Prostate gland (tissue), 2 donors: ENCODE measurements at regions not wholly inside any gene's neighbourhood (a gene's known extent, or its start where the extent isn't known, plus 50 kb on each side); places are given as distances from the start of the nearest gene placed in this dataset.

Source experiments
- DNase-seq: peaks from one replicate; pipeline ENCODE4 v3.0.0-alpha.2; 2019; ENCODE audit warnings: low spot score
- H3K27ac ChIP-seq, 2 donors: fragments of 200-600 bp; sonication (generic); 2 replicates each; pipeline ENCODE4 v1.5.1; 2017 to 2019
- H3K27me3 ChIP-seq: fragments of 200-600 bp; sonication (generic); replicated peaks from 2 replicates; pipeline ENCODE4 v1.5.1; 2019; ENCODE audit not compliant: insufficient read depth
- H3K36me3 ChIP-seq, 2 donors: fragments of 200-600 bp; sonication (generic); 1 replicate in 1 of 2; 2 replicates in 1 of 2; pipeline versions ENCODE4 v1.5.1 to v1.8.1; 2017 to 2019
- H3K4me1 ChIP-seq: fragments of 200-600 bp; sonication (generic); replicated peaks from 2 replicates; pipeline ENCODE4 v1.5.1; 2019
- H3K4me3 ChIP-seq, 2 donors: fragments of 200-600 bp; sonication (generic); 2 replicates each; pipeline ENCODE4 v1.5.1; 2017 to 2019
- H3K9me3 ChIP-seq: fragments of 200-600 bp; sonication (generic); 2 replicates; pipeline ENCODE4 v1.5.1; 2017
- CTCF ChIP-seq, 4 experiments: fragments of 200-600 bp in 2 of 4; fragments of 450-650 bp in 2 of 4; sonication (generic) in 2 of 4; IDR thresholded peaks; 1 replicate in 3 of 4; 2 replicates in 1 of 4; pipeline ENCODE4 v1.5.1; 2016 to 2019; ENCODE audit warnings: antibody characterized with exemption in 4 of 4, mild to moderate bottlenecking in 2 of 4, moderate library complexity in 2 of 4
- POLR2A ChIP-seq: fragments of 450-650 bp; IDR thresholded peaks from one replicate; pipeline ENCODE4 v1.6.1; 2016; ENCODE audit warnings: antibody characterized with exemption, mild to moderate bottlenecking
- POLR2AphosphoS5 ChIP-seq: sonication (generic); formaldehyde crosslinking; IDR thresholded peaks from one replicate; pipeline ENCODE4 v1.6.1; 2017; ENCODE audit warnings: antibody characterized with exemption
- WGBS: methylation state at CpG from one replicate; pipeline ENCODE4 v1.1.5; 2018; 5-methylcytosine and 5-hydroxymethylcytosine counted together
- intact Hi-C: fragments of 100-400 bp; cut with DNase I; formaldehyde crosslinking; loops from one replicate; pipeline ENCODE4 v1.14.2; 2022

GRCh38 chr4:180962268-180962667, 1280.9 kb upstream of the TENM3 start:
- Histone ChIP-seq H3K4me1 (no peaks in the 10 kb centered on the region), H3K27ac (no peak overlapping the region), H3K27me3 (no peaks in the 10 kb centered on the region), H3K36me3 (no peaks in the 10 kb centered on the region), H3K9me3 (no peaks in the 10 kb centered on the region), H3K4me3 (no peak overlapping the region)
- intact Hi-C loops = no loop called here
- 93% methylated on average over 3 of the region's 3 CpGs for WGBS
- no peak for TF ChIP-seq POLR2AphosphoS5
- TF ChIP-seq POLR2A = no peak
- TF ChIP-seq CTCF (IDR thresholded peaks at IDR 0.05) = no peak
- no peak for DNase-seq

- no peaks in the 10 kb centered on the region for H3K9me3 ChIP-seq
- intact Hi-C loops = no loop called here
- DNase-seq = no peak
- H3K4me1 ChIP-seq = no peaks in the 10 kb centered on the region
- H3K36me3 ChIP-seq = no peaks in the 10 kb centered on the region
- no peak overlapping the region for H3K4me3 ChIP-seq
- H3K27ac ChIP-seq = no peak overlapping the region
- TF ChIP-seq CTCF (IDR thresholded peaks at IDR 0.05) (no peak), POLR2AphosphoS5 (no peak), POLR2A (no peak)
- H3K27me3 ChIP-seq = no peaks in the 10 kb centered on the region
- WGBS = 90% methylated on average over 2 of the region's 2 CpGs
These were observed 1276.9 kb upstream of the TENM3 start for GRCh38 chr4:180966312-180966711.

GRCh38 chr4:180967936-180968335, 1275.3 kb upstream of the TENM3 start:
- DNase-seq = no peak
- Histone ChIP-seq H3K9me3 (no peaks in the 10 kb centered on the region), H3K27me3 (no peaks in the 10 kb centered on the region), H3K36me3 (no peaks in the 10 kb centered on the region), H3K27ac (no peak overlapping the region), H3K4me3 (no peak overlapping the region), H3K4me1 (no peaks in the 10 kb centered on the region)
- 88% methylated on average over 3 of the region's 3 CpGs for WGBS
- intact Hi-C loops = no loop called here
- TF ChIP-seq POLR2A (no peak), CTCF (IDR thresholded peaks at IDR 0.05) (no peak), POLR2AphosphoS5 (no peak)

- Histone ChIP-seq H3K36me3 (no peaks in the 10 kb centered on the region), H3K9me3 (no peaks in the 10 kb centered on the region), H3K27me3 (no peaks in the 10 kb centered on the region), H3K4me3 (no peak overlapping the region), H3K27ac (no peak overlapping the region), H3K4me1 (no peaks in the 10 kb centered on the region)
- WGBS = 61% methylated on average over 4 of the region's 4 CpGs
- DNase-seq = no peak
- TF ChIP-seq CTCF (IDR thresholded peaks at IDR 0.05) (no peak), POLR2A (no peak), POLR2AphosphoS5 (no peak)
- intact Hi-C loops = no loop called here
These were observed 1269.3 kb upstream of the TENM3 start for GRCh38 chr4:180973894-180974293.

GRCh38 chr4:180990931-180991330, 1252.3 kb upstream of the TENM3 start:
- Histone ChIP-seq H3K27me3 (no peaks in the 10 kb centered on the region), H3K27ac (no peak overlapping the region), H3K4me1 (no peaks in the 10 kb centered on the region), H3K9me3 (no peaks in the 10 kb centered on the region), H3K36me3 (no peaks in the 10 kb centered on the region), H3K4me3 (no peak overlapping the region)
- TF ChIP-seq POLR2AphosphoS5 (no peak), POLR2A (no peak), CTCF (IDR thresholded peaks at IDR 0.05) (no peak)
- no peak for DNase-seq
- intact Hi-C loops = no loop called here
- 45% methylated on average over 3 of the region's 3 CpGs for WGBS
